Sigmoid colon (tissue), 4 donors: ENCODE measurements at regions not wholly inside any gene's neighbourhood (a gene's known extent, or its start where the extent isn't known, plus 50 kb on each side); places are given as distances from the start of the nearest gene placed in this dataset.
"Not testable (repeated sequence)": the region's sequence is repeated elsewhere in the genome, so short reads cannot be mapped to it uniquely, and the experiment has no call there.

Experiments used
- POLR2A ChIP-seq, 2 donors: fragments of 450-650 bp; IDR thresholded peaks; one replicate each; pipeline ENCODE4 v1.6.1; 2016; ENCODE audit warnings: antibody characterized with exemption in 2 of 2, mild to moderate bottlenecking in 2 of 2, moderate library complexity in 2 of 2
- POLR2AphosphoS5 ChIP-seq, 4 donors: sonication (generic); formaldehyde crosslinking; IDR thresholded peaks; one replicate each; pipeline ENCODE4 v1.6.1; 2017; ENCODE audit warnings: antibody characterized with exemption in 4 of 4
- TF ChIP-seq, protein P1 (sequence below), 4 experiments: fragments of 450-650 bp in 3 of 4; fragments of 200-600 bp in 1 of 4; IDR thresholded peaks; one replicate each; pipeline ENCODE4 v1.5.1; 2016 to 2019; ENCODE audit warnings: antibody characterized with exemption in 4 of 4, mild to moderate bottlenecking in 3 of 4, moderate library complexity in 2 of 4

DNA sequence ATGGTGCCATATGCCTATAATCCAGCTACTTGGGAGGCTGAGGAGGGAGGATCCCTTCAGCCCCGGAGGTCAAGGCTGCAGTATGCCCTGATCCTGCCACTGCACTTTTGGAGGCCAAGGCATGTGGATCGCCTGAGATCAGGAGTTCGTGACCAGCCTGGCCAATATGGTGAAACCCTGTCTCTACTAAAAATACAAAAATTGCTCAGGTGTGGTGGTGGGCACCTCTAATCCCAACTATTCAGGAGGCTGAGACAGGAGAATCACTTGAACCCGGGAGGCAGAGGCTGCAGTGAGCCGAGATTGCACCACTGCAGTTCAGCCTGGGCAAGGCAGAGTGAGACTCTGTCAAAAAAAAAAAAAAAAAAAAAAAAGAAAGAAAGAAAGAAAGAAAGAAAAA, 390.5 kb downstream of the CNTNAP3B start:
- TF ChIP-seq, protein P1, sequence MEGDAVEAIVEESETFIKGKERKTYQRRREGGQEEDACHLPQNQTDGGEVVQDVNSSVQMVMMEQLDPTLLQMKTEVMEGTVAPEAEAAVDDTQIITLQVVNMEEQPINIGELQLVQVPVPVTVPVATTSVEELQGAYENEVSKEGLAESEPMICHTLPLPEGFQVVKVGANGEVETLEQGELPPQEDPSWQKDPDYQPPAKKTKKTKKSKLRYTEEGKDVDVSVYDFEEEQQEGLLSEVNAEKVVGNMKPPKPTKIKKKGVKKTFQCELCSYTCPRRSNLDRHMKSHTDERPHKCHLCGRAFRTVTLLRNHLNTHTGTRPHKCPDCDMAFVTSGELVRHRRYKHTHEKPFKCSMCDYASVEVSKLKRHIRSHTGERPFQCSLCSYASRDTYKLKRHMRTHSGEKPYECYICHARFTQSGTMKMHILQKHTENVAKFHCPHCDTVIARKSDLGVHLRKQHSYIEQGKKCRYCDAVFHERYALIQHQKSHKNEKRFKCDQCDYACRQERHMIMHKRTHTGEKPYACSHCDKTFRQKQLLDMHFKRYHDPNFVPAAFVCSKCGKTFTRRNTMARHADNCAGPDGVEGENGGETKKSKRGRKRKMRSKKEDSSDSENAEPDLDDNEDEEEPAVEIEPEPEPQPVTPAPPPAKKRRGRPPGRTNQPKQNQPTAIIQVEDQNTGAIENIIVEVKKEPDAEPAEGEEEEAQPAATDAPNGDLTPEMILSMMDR (IDR thresholded peaks at IDR 0.05), result not testable (repeated sequence)
- TF ChIP-seq POLR2A, POLR2AphosphoS5 (IDR thresholded peaks at IDR 0.05): not testable (repeated sequence)
